Skeletal muscle satellite cell (primary cell): ENCODE measurements at regions not wholly inside any gene's neighbourhood (a gene's known extent, or its start where the extent isn't known, plus 50 kb on each side); places are given as distances from the start of the nearest gene placed in this dataset.
"Not testable (repeated sequence)": the region's sequence is repeated elsewhere in the genome, so short reads cannot be mapped to it uniquely, and the experiment has no call there.

Experiments used
- H3K27me3 ChIP-seq: 2 replicates; pipeline ENCODE4 v1.7.0; 2013; ENCODE audit warnings: low read length; ENCODE audit not compliant: control insufficient read depth, insufficient read depth
- H3K36me3 ChIP-seq: 2 replicates; pipeline ENCODE4 v1.7.0; 2013; ENCODE audit warnings: mild to moderate bottlenecking, control low read depth, low read length; ENCODE audit not compliant: insufficient read depth
- H3K4me1 ChIP-seq: 2 replicates; pipeline ENCODE4 v1.7.0; 2013; ENCODE audit warnings: low read length; ENCODE audit not compliant: control insufficient read depth, insufficient read depth
- H3K4me2 ChIP-seq: 2 replicates; pipeline ENCODE4 v1.7.0; 2013; ENCODE audit warnings: mild to moderate bottlenecking, low read length
- H3K4me3 ChIP-seq: 2 replicates; pipeline ENCODE4 v1.7.0; 2013; ENCODE audit warnings: low read length
- H3K9ac ChIP-seq: 2 replicates; pipeline ENCODE4 v1.7.0; 2013; ENCODE audit warnings: mild to moderate bottlenecking, low read depth, low read length, moderate library complexity
- H3K9me3 ChIP-seq: replicated peaks from 2 replicates; pipeline ENCODE4 v1.7.0; 2013; ENCODE audit warnings: mild to moderate bottlenecking, control low read depth, low read length

DNA sequence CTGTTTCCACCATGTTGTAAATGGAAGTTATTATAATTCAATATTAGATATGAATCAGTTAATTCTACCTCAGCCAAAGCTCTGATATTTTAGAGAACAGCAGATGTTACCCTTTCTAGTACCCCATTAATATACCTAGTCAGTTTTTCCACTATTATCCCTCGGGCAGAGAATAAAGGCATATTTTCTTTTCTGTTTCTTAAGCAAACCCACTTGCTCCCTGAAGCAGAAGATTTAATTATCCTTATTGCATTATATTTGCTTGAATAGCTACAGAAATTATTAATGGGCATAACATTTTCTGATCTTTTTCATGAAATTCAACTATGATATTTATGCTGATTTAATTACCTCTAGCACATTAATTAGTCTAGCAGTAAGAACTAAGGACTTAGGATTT is 832.9 kb upstream of the FBXO33 start:
- H3K9me3 ChIP-seq: peaks cover 3% of the 10 kb centered on the region
- H3K4me1 ChIP-seq: no peaks in the 10 kb centered on the region
- no peak overlapping the region for H3K4me3 ChIP-seq
- H3K9ac ChIP-seq: no peak overlapping the region
- H3K36me3 ChIP-seq: no peaks in the 10 kb centered on the region
- no peak overlapping the region for H3K4me2 ChIP-seq
- H3K27me3 ChIP-seq: no peaks in the 10 kb centered on the region

DNA sequence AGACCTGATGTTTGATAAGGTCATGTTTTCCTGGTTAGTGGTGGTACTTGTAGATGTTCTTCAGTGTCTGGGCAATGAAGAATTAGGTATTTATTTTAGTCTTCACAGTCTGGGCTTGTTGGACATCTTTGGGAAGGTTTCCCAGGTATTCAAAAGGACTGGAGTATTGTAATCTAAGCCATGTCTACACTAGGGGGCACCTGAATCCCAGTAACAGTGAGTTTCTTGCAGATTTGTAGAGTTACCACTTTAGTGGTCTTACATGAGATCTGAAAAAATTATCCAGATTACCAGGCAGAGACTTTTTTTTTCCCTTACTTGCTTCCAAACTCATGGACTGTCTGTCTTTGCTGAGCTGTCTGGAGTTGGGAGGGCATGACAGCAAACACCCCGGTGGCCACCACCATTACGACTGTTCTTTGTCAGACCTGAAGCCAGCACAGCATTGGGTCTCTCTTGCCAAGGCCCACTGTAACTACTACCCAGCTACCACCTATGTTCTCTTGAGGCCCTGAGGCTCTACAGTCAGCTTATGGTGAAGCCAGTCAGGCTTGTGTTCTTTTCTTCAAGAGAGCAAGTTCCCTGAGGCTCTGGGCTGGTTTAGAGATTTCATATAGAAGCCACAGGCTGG is 820.7 kb upstream of the FBXO33 start:
- Histone ChIP-seq H3K9ac (no peak overlapping the region), H3K9me3 (peaks cover 11% of the 10 kb centered on the region), H3K4me3 (no peak overlapping the region), H3K4me2 (no peak overlapping the region), H3K4me1 (no peaks in the 10 kb centered on the region), H3K36me3 (no peaks in the 10 kb centered on the region), H3K27me3 (no peaks in the 10 kb centered on the region)

DNA sequence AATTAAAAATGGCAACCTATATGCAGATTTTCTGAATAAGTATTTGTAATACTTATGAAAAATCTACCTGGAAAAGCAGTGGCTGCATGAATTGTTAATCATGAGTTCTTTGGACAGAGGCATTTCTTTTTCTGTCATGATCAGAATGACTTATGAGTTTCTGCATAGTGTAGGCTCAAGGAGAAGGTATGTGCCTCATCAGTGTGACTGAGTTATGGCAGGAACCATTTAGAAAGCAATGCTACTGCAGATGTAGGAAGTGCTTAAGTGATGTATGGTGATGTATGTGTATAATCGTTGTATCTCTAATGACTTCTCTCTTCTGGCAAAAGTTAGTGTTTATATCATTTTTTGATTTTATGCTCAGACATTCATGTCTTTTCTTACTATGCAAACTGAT is 816.4 kb upstream of the FBXO33 start:
- Histone ChIP-seq H3K4me2 (no peak overlapping the region), H3K4me1 (no peaks in the 10 kb centered on the region), H3K9me3 (peaks cover 8% of the 10 kb centered on the region), H3K27me3 (no peaks in the 10 kb centered on the region), H3K4me3 (no peak overlapping the region), H3K9ac (no peak overlapping the region), H3K36me3 (no peaks in the 10 kb centered on the region)

DNA sequence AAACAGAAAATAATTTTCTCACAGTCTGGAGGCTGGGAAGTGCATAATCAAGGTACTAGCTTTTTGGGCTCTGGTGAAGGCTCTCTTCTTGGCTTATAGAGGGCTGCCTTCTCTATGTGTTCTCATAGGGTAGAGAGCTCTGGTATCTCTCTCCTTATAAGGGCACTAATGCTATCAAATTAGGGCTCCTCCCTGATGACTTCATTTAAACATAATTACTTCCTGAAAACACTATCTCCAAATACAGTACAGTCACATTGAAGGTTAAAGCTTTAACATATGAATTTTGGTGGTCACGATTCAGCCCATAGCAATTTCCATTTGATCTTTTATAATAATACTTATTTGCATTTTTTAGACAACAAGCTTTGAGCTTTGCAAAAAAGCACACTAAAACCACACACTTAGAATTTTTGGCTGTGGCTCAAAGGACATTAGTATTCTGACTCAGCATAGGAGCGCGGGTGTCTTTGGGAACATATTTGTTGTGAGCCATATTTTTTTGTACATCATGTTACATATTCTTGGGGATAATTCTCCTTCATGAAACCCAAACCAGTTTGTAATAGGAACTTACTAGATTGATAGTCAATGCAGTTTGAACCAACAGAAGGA is 808.1 kb upstream of the FBXO33 start:
- no peaks in the 10 kb centered on the region for H3K4me1 ChIP-seq
- no peak overlapping the region for H3K4me3 ChIP-seq
- H3K9me3 ChIP-seq: peaks cover 8% of the 10 kb centered on the region
- H3K27me3 ChIP-seq: no peaks in the 10 kb centered on the region
- H3K9ac ChIP-seq: no peak overlapping the region
- no peak overlapping the region for H3K4me2 ChIP-seq
- no peaks in the 10 kb centered on the region for H3K36me3 ChIP-seq

DNA sequence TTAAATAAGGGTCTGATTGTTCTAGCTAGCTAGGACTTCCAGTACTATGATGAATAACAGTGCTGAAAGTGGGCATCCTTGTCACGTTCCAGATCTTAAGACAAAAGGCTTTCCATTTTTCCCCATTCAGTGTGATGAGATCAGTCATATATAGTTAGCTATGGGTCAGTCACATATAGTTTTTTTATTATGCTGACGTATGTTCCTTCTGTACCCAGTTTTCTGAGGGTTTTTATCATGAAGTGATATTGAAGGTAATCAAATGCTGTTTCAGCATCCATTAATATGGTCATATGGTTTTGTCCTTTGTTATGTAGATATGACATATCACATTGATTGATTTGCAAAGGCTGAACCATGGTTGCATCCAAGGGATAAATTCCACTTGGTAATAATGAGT is 800.1 kb upstream of the FBXO33 start:
- H3K4me1 ChIP-seq: no peaks in the 10 kb centered on the region
- no peak overlapping the region for H3K4me3 ChIP-seq
- H3K9ac ChIP-seq: no peak overlapping the region
- H3K27me3 ChIP-seq: no peaks in the 10 kb centered on the region
- no peak overlapping the region for H3K4me2 ChIP-seq
- no peaks in the 10 kb centered on the region for H3K36me3 ChIP-seq
- peaks cover 12% of the 10 kb centered on the region for H3K9me3 ChIP-seq

DNA sequence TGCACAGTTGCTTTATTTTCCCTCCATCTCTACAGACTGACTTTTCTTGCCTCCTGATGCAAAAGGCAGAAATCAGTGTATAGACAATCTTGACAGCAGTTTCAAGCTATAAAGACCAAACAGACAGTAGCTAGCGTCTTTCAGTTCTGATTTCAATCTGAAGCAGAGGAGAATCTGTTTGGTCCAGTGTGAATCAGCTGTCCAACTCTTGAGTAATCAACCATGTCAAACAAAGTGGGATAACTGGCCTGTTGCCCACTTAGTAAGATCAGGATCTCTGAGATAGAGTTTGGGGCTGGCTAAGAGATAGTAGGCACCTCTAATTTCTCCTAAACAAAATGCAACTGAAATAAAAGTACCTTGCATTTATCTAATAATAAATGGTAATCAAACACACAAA is 797.4 kb upstream of the FBXO33 start:
- Histone ChIP-seq H3K36me3 (no peaks in the 10 kb centered on the region), H3K4me2 (no peak overlapping the region), H3K4me1 (no peaks in the 10 kb centered on the region), H3K9ac (no peak overlapping the region), H3K27me3 (no peaks in the 10 kb centered on the region), H3K4me3 (no peak overlapping the region), H3K9me3 (peaks cover 7% of the 10 kb centered on the region)

DNA sequence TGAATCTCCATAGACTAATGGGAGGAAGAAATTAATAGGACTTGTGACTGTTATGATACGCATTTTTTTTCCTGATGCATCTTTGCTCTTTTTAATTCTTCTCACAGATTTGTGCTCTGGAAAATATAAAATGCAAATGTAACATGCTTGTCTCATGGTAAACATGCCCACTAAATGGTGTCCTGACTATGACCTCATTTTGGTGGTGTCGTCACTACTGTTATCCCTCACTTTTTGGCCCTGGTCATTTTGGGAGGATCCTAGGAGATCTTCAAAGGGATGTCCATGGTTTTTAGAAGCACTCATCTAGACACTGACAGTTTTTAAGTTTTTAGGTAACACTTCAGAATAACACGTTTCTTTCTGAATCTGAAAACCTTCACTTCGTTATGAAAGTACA is 790.8 kb upstream of the FBXO33 start:
- Histone ChIP-seq H3K27me3 (no peaks in the 10 kb centered on the region), H3K36me3 (no peaks in the 10 kb centered on the region), H3K4me1 (no peaks in the 10 kb centered on the region), H3K9me3 (no peaks in the 10 kb centered on the region), H3K4me3 (no peak overlapping the region), H3K4me2 (no peak overlapping the region), H3K9ac (no peak overlapping the region)

DNA sequence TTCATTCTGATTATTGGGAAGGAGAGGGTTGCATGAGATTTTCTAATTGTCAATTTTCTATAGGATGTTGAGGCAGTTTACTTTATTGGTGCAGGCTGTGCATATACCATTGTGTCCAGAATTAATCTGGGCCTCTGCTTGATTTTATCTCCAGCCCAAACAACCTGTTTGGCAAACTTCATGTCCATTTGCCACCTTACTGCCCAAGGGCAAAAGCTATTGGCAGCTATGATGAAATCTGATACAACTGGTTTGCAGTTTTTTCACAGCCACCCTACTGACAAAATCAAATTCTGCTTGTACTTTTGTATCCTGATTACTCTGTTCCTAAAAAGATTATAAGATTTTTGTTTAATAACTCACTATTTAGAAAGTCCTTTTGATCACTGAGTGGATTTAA is 789.2 kb upstream of the FBXO33 start:
- Histone ChIP-seq H3K4me3 (no peak overlapping the region), H3K36me3 (no peaks in the 10 kb centered on the region), H3K27me3 (no peaks in the 10 kb centered on the region), H3K9me3 (no peaks in the 10 kb centered on the region), H3K4me1 (no peaks in the 10 kb centered on the region), H3K9ac (no peak overlapping the region), H3K4me2 (no peak overlapping the region)

DNA sequence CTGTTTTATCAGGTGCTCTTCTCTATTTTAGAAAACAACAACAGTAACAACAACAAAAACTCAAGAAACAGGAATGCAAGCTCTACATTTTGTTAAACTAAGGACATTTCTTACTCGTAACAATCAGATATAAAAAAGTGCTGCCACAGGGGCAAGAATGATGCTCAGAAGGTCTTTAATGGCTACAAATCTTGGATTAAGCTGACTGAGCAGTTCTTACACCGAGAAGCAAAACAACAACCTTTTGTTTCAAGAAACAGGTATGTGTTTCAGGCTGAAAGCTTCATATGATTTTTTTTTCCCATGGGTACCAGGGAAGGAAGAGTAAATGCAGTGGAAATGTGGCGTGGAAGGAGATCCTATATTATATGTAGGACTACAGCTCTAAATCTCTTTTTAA is 786.8 kb upstream of the FBXO33 start:
- Histone ChIP-seq H3K27me3 (no peaks in the 10 kb centered on the region), H3K4me2 (no peak overlapping the region), H3K9ac (no peak overlapping the region), H3K4me1 (no peaks in the 10 kb centered on the region), H3K4me3 (no peak overlapping the region), H3K9me3 (no peaks in the 10 kb centered on the region), H3K36me3 (no peaks in the 10 kb centered on the region)

DNA sequence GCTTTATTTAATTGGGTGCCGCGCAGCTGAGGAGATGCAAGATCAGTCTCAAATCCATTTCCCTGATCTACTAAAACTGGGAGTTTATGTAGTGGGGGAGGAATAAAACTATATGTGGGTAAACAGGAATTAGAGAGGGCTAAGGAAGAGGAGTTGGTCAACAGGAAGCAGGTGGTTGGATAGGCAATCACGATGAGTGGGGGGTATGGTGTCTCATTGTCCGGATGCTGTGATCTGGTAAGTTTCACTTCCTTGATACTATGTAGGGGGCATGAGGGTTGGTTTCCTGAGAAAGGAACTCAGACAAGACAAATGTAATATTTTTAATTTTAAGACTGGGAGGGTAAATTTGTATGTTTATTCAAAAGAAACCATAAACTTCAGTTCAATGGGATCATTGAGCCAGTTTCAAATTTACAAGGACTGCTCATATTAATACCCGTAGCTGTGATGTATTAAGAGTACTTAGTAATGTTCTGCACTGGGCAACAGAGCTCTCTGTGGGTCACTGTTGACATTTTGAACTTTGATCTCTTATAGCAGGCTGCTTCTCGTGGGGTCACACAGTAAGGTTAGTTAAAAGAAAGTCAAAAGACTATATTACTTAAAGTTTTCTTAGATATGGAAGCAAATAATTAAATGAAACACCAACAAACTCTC is 786.2 kb upstream of the FBXO33 start:
- no peaks in the 10 kb centered on the region for H3K9me3 ChIP-seq
- no peaks in the 10 kb centered on the region for H3K27me3 ChIP-seq
- no peaks in the 10 kb centered on the region for H3K36me3 ChIP-seq
- H3K4me2 ChIP-seq: no peak overlapping the region
- H3K4me3 ChIP-seq: no peak overlapping the region
- H3K4me1 ChIP-seq: no peaks in the 10 kb centered on the region
- H3K9ac ChIP-seq: no peak overlapping the region

DNA sequence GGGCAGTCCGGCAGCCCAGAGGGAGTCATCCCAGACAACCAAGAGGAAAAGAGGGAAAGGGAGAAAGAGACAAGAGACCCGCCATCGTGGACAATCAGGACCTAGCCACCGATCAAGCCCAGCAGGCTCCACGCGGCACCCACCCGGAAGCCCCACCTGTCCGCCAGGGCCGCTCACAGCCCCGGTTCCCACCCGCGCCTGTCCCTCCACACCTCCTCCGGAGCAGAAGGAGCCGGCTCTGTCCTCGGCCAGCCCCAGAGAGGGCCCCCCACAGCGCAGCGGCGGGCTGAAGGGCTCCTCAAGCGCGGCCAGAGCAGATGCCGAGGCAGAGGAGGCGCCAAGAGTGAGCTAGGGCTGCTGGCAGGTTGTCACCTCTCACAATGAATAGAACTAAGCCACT is 784.7 kb upstream of the FBXO33 start:
- H3K4me2 ChIP-seq: no peak overlapping the region
- no peaks in the 10 kb centered on the region for H3K27me3 ChIP-seq
- no peak overlapping the region for H3K4me3 ChIP-seq
- no peaks in the 10 kb centered on the region for H3K9me3 ChIP-seq
- H3K36me3 ChIP-seq: no peaks in the 10 kb centered on the region
- H3K4me1 ChIP-seq: no peaks in the 10 kb centered on the region
- no peak overlapping the region for H3K9ac ChIP-seq

DNA sequence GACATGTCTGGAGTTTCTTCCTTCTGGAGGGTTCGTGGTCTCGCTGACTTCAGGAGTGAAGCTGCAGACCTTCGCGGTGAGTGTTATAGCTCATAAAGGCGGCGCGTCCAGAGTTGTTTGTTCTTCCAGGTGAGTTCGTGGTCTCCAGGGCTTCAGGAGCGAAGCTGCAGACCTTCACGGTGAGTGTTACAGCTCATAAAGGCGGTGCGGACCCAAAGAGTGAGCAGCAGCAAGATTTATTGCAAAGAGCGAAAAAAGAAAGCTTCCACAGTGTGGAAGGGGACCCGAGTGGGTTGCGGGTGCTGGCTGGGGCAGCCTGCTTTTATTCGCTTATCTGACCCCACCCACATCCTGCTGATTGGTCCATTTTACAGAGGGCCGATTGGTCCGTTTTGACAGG is 784.2 kb upstream of the FBXO33 start:
- not testable (repeated sequence) for H3K9ac ChIP-seq

More for the DNA sequence above, 784.2 kb upstream of the FBXO33 start:
- H3K4me3 ChIP-seq, H3K4me2 ChIP-seq, H3K9me3 ChIP-seq, H3K27me3 ChIP-seq, H3K36me3 ChIP-seq, H3K4me1 ChIP-seq: not testable (repeated sequence)
